Midbrain (tissue), 1 donor: ENCODE measurements at regions not wholly inside any gene's neighbourhood (a gene's known extent, or its start where the extent isn't known, plus 50 kb on each side); places are given as distances from the start of the nearest gene placed in this dataset.
"Not testable (repeated sequence)": the region's sequence is repeated elsewhere in the genome, so short reads cannot be mapped to it uniquely, and the experiment has no call there.

ENCODE experiments used
- DNase-seq: peaks from one replicate; lab custom pipeline; 2025; lab: John Stamatoyannopoulos, UW

- not testable (repeated sequence) for DNase-seq
These were observed 121.1 kb upstream of the SESTD1 start for GRCh38 chr2:179385756-179386155.

DNA sequence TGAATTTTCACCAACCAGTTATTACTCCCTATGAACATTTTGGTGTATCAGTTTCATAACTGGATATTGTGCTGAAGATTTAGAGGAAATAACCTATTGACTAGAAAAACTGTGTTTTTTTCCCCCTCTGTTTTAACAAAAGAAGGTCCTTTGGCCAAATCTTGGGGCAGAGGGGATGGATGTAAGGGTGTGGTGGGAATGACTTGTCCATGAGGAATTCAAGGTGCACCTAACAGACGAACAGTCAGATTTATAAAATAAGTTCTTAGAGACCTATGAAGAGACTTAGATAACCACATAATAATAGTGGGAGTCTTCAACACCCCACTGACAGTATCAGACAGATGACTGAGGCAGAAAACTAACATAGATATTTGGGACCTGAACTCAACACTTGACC is 119.3 kb upstream of the SESTD1 start:
- no peak for DNase-seq

DNA sequence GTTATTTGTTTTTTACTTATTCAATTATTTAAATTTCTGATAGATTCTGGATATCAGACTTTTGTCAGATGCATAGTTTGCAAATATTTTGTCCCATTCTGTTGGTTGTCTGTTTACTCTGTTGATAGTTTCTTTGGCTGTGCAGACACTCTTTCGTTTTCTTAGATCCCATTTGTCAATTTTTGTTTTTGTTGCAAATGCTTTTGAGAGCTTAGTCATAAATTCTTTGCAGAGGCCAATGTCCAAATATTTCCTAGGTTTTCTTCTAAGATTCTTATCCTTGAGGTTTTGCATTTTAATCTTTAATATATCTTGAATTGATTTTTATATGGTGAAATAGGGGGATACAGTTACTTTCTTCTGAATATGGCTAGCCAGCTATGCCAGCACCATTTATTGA is 112.7 kb upstream of the SESTD1 start:
- no peak for DNase-seq

- no peak for DNase-seq
These were observed 112.2 kb upstream of the SESTD1 start for GRCh38 chr2:179376881-179377280.

- no peak for DNase-seq
These were observed 109.2 kb upstream of the SESTD1 start for GRCh38 chr2:179373816-179374215.

GRCh38 chr2:179365561-179365960 is 100.9 kb upstream of the SESTD1 start:
- DNase-seq = not testable (repeated sequence)

GRCh38 chr2:179355881-179356280 is 91.2 kb upstream of the SESTD1 start:
- DNase-seq = no peak

- DNase-seq = no peak
These were observed 90.3 kb upstream of the SESTD1 start for GRCh38 chr2:179354739-179355537.

DNA sequence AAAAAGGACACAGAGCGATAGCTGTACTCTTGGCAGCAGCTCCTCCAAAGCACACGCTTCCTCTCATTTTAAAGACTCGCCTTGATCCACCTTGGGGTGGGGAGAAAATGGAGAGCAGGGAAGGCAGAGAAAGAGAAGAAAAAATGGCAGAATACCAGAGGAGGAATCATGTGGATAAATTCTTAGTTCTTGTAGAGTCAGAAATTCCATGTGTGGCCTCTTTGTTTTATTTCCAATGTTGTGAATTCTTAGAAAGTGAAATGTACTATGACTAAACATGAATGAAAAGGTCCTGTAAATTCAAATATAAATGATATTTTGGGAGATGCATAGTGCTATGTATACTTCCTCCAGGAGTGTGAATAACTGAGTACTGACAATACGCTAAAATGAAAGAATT is 89.7 kb upstream of the SESTD1 start:
- DNase-seq = no peak

DNA sequence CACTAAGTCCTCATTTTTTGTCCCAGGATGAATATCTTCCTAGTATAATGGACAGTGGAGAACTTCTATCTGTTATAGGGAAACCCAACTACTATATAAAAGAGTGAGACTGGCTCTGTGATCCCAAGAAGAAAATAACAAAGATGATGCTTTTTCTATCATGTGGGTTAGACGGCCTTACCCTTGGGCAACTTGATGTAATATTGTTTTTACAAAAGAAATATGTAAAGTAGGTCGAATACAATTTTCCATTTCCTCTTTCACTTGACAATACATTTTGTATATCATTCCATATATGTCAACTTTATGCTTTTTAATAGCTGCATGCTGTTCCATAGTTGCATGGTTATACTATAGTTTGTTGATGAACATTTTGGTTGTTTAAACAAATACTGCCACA is 87.5 kb upstream of the SESTD1 start:
- DNase-seq = no peak

GRCh38 chr2:179351057-179351456 is 86.4 kb upstream of the SESTD1 start:
- DNase-seq = no peak

DNA sequence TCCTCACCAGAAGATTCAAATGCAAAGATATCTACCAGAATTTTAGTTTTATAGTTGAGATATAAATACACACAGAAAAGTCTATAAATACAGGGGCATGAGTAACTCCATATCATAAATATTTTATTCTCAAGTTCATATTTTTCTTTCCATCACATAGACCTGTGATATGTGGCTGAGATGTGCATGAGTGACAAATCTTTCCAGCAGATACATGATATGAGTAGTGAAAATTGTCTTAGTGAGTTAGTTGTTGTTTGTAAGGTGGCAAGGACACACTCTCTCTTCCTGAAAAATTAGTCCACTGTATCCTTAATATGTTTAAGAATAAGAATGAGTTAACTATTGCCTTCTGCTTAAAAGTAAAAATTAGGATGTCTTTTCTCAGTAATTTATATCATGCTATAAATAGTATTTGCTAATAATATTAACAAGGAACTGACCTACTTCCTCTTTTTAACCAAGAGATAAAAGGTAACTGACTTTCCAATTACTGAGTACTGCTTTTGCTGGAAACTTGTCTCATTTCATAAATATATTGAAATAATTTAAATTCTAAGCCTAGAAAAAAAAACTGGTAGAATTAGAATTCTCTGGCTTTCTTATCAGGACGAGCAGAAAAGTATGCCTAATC is 85.2 kb upstream of the SESTD1 start:
- DNase-seq = no peak

GRCh38 chr2:179348906-179349305 is 84.3 kb upstream of the SESTD1 start:
- no peak for DNase-seq

- DNase-seq = no peak
These were observed 80.3 kb upstream of the SESTD1 start for GRCh38 chr2:179344970-179345369.

DNA sequence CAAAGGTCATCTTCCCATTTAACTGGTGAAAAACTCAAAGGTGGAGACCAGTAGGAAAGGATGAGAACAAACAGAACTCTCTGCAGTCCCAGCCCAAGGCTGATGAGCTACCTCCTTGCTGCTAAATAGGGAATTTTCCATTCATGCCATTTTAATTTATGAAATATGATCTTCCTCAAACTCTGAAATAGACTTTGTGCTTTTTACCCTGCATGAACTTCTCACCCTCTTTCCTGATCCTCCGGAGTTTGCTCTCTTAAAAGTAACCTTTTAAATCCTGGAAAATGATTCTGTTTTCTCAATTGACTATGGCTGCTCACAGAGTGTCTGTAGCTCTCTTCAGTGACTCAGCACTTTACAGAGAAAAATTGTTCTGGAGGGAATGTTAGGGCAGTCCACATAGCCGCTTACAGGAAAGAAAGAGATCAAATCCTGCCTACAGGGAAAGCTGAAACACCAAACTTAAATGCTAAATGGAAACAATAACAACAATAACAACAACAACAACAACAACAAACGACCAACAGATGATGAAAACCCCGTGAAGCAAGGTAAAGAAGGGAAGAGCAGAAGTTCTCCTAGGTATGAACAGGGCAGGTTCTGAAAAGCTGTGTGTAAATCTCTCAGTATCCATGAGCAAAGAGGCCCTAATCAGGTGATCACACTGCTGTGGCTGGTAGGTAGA is 79.8 kb upstream of the SESTD1 start:
- no peak for DNase-seq

- no peak for DNase-seq
These were observed 79.3 kb upstream of the SESTD1 start for GRCh38 chr2:179343945-179344279.

GRCh38 chr2:179341152-179341866 is 76.7 kb upstream of the SESTD1 start:
- DNase-seq = no peak

DNA sequence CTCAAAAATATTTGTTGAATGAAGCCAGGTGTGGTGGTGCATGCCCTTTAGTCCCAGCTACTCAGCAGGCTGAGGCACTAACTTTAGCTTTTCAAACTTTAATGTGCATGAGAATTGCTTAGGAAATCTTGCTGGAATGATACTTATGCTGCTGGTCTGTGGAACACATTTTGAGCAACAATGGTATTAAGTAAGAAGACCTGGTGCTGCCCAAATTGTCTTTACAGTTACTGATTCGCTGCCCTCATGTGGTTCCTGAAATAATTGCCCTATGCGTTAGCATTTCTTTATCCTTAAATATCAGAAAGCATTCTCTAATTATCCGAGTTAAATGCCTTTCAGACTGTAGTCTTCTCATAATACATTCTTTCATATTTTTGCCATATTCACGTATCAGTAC is 76.0 kb upstream of the SESTD1 start:
- DNase-seq = peak; percentile 41

- DNase-seq = peak; percentile 31
These were observed 74.0 kb upstream of the SESTD1 start for GRCh38 chr2:179338681-179339080.

GRCh38 chr2:179336782-179337534 is 72.3 kb upstream of the SESTD1 start:
- DNase-seq = no peak

GRCh38 chr2:179335732-179336131 is 71.1 kb upstream of the SESTD1 start:
- DNase-seq = no peak

GRCh38 chr2:179332903-179333302 is 68.3 kb upstream of the SESTD1 start:
- DNase-seq = no peak
